ENCODE measurements at regions not wholly inside any gene's neighbourhood (a gene's known extent, or its start where the extent isn't known, plus 50 kb on each side); places are given as distances from the start of the nearest gene placed in this dataset.
A peak's percentile ranks its signal among the peaks of the same experiment; 100 is the strongest.

DNA sequence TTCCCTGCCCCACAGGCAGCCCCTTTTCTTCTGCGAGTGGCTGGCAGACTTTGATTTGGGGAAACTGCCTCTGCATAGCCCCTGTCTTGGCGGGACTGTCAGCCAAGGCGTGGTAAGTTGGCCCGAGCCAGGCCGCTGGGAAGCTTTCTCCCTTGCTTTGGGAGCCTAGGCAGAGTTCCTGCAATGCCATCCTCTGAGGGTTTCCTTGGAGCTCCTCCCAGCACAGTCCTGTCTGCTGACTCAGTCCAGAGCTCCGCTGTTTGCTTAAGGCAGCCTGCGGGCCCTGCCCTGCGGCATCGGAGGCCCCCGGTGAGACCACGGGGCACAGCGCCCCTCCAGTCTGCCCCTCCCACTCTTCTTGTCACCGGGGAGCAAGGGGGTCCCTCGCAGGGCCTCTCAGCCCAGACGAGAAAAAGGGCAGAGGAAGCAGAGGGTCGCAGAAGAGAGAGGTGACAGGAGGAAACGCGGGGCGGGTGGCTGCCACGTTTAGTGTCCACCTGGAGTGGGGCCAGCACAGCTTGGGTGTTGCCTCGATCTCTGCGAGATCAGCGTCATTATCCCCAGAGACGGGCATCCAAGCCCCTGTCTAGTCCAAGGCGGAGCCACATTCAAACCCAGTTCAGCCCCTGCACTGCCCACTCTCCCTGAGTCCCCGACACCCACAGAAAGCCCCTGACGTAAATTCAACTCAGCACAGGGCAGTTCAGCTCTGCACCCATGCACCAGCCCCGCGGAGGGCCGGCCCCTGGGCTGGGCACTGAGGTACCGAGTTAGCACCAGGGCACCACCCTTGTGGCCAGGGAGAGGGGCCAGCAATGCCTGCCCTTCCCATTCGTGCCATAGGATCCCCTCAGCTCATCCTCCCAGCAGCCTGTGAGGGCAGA is 59.0 kb upstream of the CHST15 start:
- H3K36me3 ChIP-seq (ENCODE audit: control insufficient read depth, insufficient read depth, low read length) = no peaks in the 10 kb centered on the region
- H3K9me3 ChIP-seq (ENCODE audit: control insufficient read depth, insufficient read depth, low read length) = no peaks in the 10 kb centered on the region
- Mint-ChIP-seq H3K4me3 (no peak overlapping the region), H3K9me3 (no peaks in the 10 kb centered on the region), H3K27me3 (ENCODE audit: low read depth in 2 of 2) (peaks cover 0 to 7% of the 10 kb centered on the region in 2 donors), H3K4me1 (peaks cover 0 to 6% of the 10 kb centered on the region in 2 donors), H3K36me3 (no peaks in the 10 kb centered on the region), H3K27ac (no peak overlapping the region)
- H3K4me1 ChIP-seq (ENCODE audit: control insufficient read depth, insufficient read depth, low read length) = peaks cover 20% of the 10 kb centered on the region
- no peaks in the 10 kb centered on the region for H3K27me3 ChIP-seq (ENCODE audit: control insufficient read depth, insufficient read depth, low read length)
- TF ChIP-seq, protein P1, sequence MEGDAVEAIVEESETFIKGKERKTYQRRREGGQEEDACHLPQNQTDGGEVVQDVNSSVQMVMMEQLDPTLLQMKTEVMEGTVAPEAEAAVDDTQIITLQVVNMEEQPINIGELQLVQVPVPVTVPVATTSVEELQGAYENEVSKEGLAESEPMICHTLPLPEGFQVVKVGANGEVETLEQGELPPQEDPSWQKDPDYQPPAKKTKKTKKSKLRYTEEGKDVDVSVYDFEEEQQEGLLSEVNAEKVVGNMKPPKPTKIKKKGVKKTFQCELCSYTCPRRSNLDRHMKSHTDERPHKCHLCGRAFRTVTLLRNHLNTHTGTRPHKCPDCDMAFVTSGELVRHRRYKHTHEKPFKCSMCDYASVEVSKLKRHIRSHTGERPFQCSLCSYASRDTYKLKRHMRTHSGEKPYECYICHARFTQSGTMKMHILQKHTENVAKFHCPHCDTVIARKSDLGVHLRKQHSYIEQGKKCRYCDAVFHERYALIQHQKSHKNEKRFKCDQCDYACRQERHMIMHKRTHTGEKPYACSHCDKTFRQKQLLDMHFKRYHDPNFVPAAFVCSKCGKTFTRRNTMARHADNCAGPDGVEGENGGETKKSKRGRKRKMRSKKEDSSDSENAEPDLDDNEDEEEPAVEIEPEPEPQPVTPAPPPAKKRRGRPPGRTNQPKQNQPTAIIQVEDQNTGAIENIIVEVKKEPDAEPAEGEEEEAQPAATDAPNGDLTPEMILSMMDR (IDR thresholded peaks at IDR 0.05) = no peak
- intact Hi-C loops (cut with micrococcal nuclease) = no loop called here
- ATAC-seq = peak; percentile 16 to 47 (median 24)
- WGBS (ENCODE audit: insufficient coverage) = 38% methylated on average over 32 of the region's 32 CpGs
- H3K4me3 ChIP-seq (ENCODE audit: low read length) = no peak overlapping the region
- no peak for DNase-seq
- H3K27ac ChIP-seq (ENCODE audit: low read length) = no peak overlapping the region

DNA sequence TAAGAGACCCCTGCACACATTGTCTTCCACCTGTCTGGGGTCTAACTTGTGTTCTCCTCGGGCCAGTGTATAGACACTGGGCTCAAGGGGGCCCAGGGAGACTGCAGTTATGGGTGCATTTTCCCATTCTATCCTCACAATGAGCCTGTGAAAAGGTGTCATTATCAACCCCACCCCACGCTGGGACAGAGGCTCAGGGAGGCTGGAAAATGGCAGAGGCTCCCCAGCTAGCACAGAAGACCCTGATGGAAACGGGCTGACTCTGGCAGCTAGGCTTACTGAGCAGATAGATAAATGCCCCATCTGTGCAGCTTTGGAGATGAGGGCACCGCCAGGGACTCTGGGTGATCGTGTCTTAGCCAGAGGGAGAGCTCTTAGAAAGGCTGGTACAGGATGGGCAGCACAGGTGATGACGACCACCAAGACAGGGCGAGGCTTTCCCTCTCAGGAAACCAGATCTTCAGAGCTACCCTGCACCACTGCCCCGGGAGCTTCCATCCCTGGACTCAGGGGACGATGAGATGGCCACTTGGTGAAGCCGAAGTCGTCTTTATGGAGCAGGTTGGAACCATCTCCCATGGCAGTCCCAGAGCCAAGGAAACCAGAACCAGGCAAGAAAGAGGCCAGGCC is 58.2 kb upstream of the CHST15 start:
- Histone ChIP-seq H3K4me1 (ENCODE audit: control insufficient read depth, insufficient read depth, low read length) (peaks cover 20% of the 10 kb centered on the region), H3K9me3 (ENCODE audit: control insufficient read depth, insufficient read depth, low read length) (no peaks in the 10 kb centered on the region), H3K4me3 (ENCODE audit: low read length) (no peak overlapping the region), H3K27ac (ENCODE audit: low read length) (no peak overlapping the region), H3K36me3 (ENCODE audit: control insufficient read depth, insufficient read depth, low read length) (no peaks in the 10 kb centered on the region), H3K27me3 (ENCODE audit: control insufficient read depth, insufficient read depth, low read length) (no peaks in the 10 kb centered on the region)
- Mint-ChIP-seq H3K36me3 (no peaks in the 10 kb centered on the region), H3K9me3 (no peaks in the 10 kb centered on the region), H3K27me3 (ENCODE audit: low read depth in 2 of 2) (peaks cover 0 to 7% of the 10 kb centered on the region in 2 donors), H3K4me3 (no peak overlapping the region), H3K4me1 (peaks cover 0 to 6% of the 10 kb centered on the region in 2 donors), H3K27ac (no peak overlapping the region)
- DNase-seq = no peak
- WGBS (ENCODE audit: insufficient coverage) = 87% methylated on average over 11 of the region's 11 CpGs
- ATAC-seq = no peak
- intact Hi-C loops (cut with micrococcal nuclease) = no loop called here
- TF ChIP-seq, protein P1 (IDR thresholded peaks at IDR 0.05) = no peak

DNA sequence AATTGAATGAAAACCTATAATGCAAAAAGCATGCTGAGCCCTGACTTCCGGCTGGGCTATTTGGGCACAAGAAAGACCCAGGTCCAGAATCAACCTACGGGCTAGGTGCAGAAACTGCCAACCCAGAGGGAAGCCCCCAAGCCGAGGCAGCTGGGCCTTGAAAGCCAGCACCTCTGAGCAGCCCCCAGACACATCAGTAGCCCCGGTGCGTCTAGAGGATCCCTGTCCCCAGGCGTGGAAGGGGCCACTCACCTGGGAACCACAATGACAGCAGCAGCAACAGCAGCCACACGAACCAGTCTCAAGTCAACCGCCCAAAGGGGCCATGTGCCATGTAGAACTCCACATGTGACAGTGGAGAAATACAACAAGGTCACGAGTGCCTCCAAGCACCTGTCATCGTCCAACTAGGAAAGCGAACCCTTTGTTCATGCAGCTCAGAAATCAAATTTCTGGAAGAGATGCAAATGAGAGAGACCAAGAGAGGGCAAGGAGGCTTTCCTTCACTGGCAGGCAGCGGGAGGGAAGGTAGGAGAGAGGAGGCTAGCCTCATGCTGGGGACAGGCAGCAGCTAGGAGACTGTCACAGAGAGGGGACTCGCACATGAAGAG is 57.5 kb upstream of the CHST15 start:
- Mint-ChIP-seq H3K36me3 (no peaks in the 10 kb centered on the region), H3K4me3 (no peak overlapping the region), H3K27ac (no peak overlapping the region), H3K27me3 (ENCODE audit: low read depth in 2 of 2) (peaks cover 0 to 7% of the 10 kb centered on the region in 2 donors), H3K9me3 (no peaks in the 10 kb centered on the region), H3K4me1 (peaks cover 2 to 6% of the 10 kb centered on the region in 2 donors)
- no peaks in the 10 kb centered on the region for H3K9me3 ChIP-seq (ENCODE audit: control insufficient read depth, insufficient read depth, low read length)
- intact Hi-C loops (cut with micrococcal nuclease) = no loop called here
- H3K27ac ChIP-seq (ENCODE audit: low read length) = no peak overlapping the region
- peaks cover 20% of the 10 kb centered on the region for H3K4me1 ChIP-seq (ENCODE audit: control insufficient read depth, insufficient read depth, low read length)
- WGBS (ENCODE audit: insufficient coverage) = 88% methylated on average over 13 of the region's 13 CpGs
- no peak overlapping the region for H3K4me3 ChIP-seq (ENCODE audit: low read length)
- DNase-seq (no peak), ATAC-seq (no peak)
- TF ChIP-seq, protein P1 (IDR thresholded peaks at IDR 0.05) = no peak
- H3K27me3 ChIP-seq (ENCODE audit: control insufficient read depth, insufficient read depth, low read length) = no peaks in the 10 kb centered on the region
- no peaks in the 10 kb centered on the region for H3K36me3 ChIP-seq (ENCODE audit: control insufficient read depth, insufficient read depth, low read length)
